K562 (cell line): ENCODE measurements at regions not wholly inside any gene's neighbourhood (a gene's known extent, or its start where the extent isn't known, plus 50 kb on each side); places are given as distances from the start of the nearest gene placed in this dataset.

Experiments used
- ATAC-seq: fragments of 200-7000 bp; cut with Tn5 transposase; 3 replicates; pipeline ENCODE4 v1.9.1; 2020; ENCODE audit warnings: moderate library complexity
- BruUV-seq: library from RNA; stranded (reverse); fragments of 400-500 nt; replicated peaks from 2 replicates; lab custom pipeline; 2021; lab: Mats Ljungman, UMichigan
- CTCF ChIA-PET: fragments of 300-600 bp; formaldehyde crosslinking; extraction: SDS; loops from one replicate; lab custom pipeline; 2021; ENCODE audit warnings: low intra/inter-chr PET ratio; lab: Yijun Ruan, JAX
- POLR2A ChIA-PET: fragments of 300-600, 350-650 bp; sonication (Branson Sonifier 250); formaldehyde crosslinking; extraction: SDS; loops from one replicate; lab custom pipeline; 2021; ENCODE audit warnings: antibody characterized with exemption, inconsistent platforms; lab: Yijun Ruan, JAX
- DNase-seq, 4 experiments: peaks; one replicate each; pipeline versions ENCODE4 v3.0.0 to v3.0.0-alpha.2; 2011 to 2018; ENCODE audit warnings: low spot score in 3 of 4, mixed read lengths in 3 of 4; ENCODE audit errors: extremely low read depth in 1 of 4
- FAIRE-seq: peaks from 2 replicates; lab custom pipeline; 2011; peaks lifted over from hg19 to GRCh38; lab: Jason Lieb, UNC
- H2AFZ ChIP-seq: 2 replicates; pipeline ENCODE4 v1.6.0; 2011; ENCODE audit warnings: low read depth, low read length, control low read depth, inconsistent platforms
- H3K27ac ChIP-seq: fragments of 200-600 bp; 3 replicates; pipeline ENCODE4 v1.8.0; 2011; ENCODE audit warnings: low read depth, mild to moderate bottlenecking, control low read depth, inconsistent platforms, low read length, moderate library complexity, mixed read lengths; ENCODE audit errors: extremely low read depth
- H3K27me3 ChIP-seq, 2 experiments: fragments of 300-600 bp in 1 of 2; 2 replicates in 1 of 2; 3 replicates in 1 of 2; pipeline versions ENCODE4 v1.6.0 to v1.8.0; 2011; ENCODE audit warnings: inconsistent platforms in 2 of 2, low read length in 2 of 2, mild to moderate bottlenecking in 1 of 2, mixed read lengths in 1 of 2, moderate library complexity in 1 of 2; ENCODE audit not compliant: control insufficient read depth in 2 of 2, insufficient read depth in 2 of 2
- H3K36me3 ChIP-seq: fragments of 300-600 bp; 3 replicates; pipeline ENCODE4 v1.8.0; 2011; ENCODE audit warnings: mild to moderate bottlenecking, low read length, inconsistent platforms; ENCODE audit not compliant: control insufficient read depth, insufficient read depth
- H3K4me1 ChIP-seq, 2 experiments: fragments of 200-600 bp in 1 of 2; replicated peaks in 1 of 2; 2 replicates in 1 of 2; 3 replicates in 1 of 2; pipeline versions ENCODE4 v1.5.1 to v1.8.0; 2011; ENCODE audit warnings: inconsistent platforms in 2 of 2, low read length in 2 of 2, mild to moderate bottlenecking in 1 of 2, mixed read lengths in 1 of 2, moderate library complexity in 1 of 2; ENCODE audit not compliant: control insufficient read depth in 2 of 2, insufficient read depth in 2 of 2
- H3K4me2 ChIP-seq: 2 replicates; pipeline ENCODE4 v1.6.1; 2011; ENCODE audit warnings: low read length, control low read depth, inconsistent platforms, mixed read lengths; ENCODE audit not compliant: insufficient read depth
- H3K4me3 ChIP-seq: fragments of 200-600 bp; sonication (generic), shearing (Covaris generic); 2 replicates; pipeline ENCODE4 v1.5.1; 2016; ENCODE audit warnings: control low read depth, inconsistent platforms
- H3K79me2 ChIP-seq: fragments of 200-600 bp; 3 replicates; pipeline ENCODE4 v1.8.0; 2011; ENCODE audit warnings: low read length, inconsistent platforms; ENCODE audit not compliant: control insufficient read depth, insufficient read depth
- H3K9ac ChIP-seq, 2 experiments: 2 replicates each; pipeline versions ENCODE4 v1.6.0 to v1.6.1; 2011; ENCODE audit warnings: low read depth in 2 of 2, low read length in 2 of 2, control low read depth in 1 of 2, inconsistent platforms in 1 of 2, mild to moderate bottlenecking in 1 of 2, mixed read lengths in 1 of 2; ENCODE audit not compliant: insufficient read depth in 1 of 2
- H3K9me1 ChIP-seq: one replicate; pipeline ENCODE4 v1.6.0; 2011; ENCODE audit warnings: inconsistent platforms, mild to moderate bottlenecking, low read length, moderate library complexity; ENCODE audit not compliant: control insufficient read depth, insufficient read depth
- H3K9me3 ChIP-seq: replicated peaks from 2 replicates; pipeline ENCODE4 v1.5.1; 2011; ENCODE audit warnings: low read depth, low read length, inconsistent platforms; ENCODE audit not compliant: control insufficient read depth, insufficient read depth
- H4K20me1 ChIP-seq: replicated peaks from 2 replicates; pipeline ENCODE4 v1.6.1; 2011; ENCODE audit warnings: low read length, inconsistent platforms, mixed read lengths; ENCODE audit not compliant: control insufficient read depth, insufficient read depth
- IRF2 ChIP-seq: sonication (generic); formaldehyde crosslinking; IDR thresholded peaks from 2 replicates; pipeline ENCODE4 v1.8.1; 2022; ENCODE audit warnings: mild to moderate bottlenecking, missing genetic modification reagents
- KHSRP ChIP-seq: fragments of 450-650 bp; IDR thresholded peaks from 2 replicates; pipeline ENCODE4 v1.6.1; 2017
- MYNN ChIP-seq, 2 experiments: sonication (generic); formaldehyde crosslinking in 1 of 2; IDR thresholded peaks; 2 replicates each; pipeline versions ENCODE4 v1.5.0 to v1.6.1; 2016 to 2020; ENCODE audit warnings: antibody characterized with exemption in 1 of 2, missing genetic modification reagents in 1 of 2
- OTX1 ChIP-seq: fragments of 450-650 bp; formaldehyde crosslinking; IDR thresholded peaks from 2 replicates; pipeline ENCODE4 v1.4.0; 2022; ENCODE audit warnings: mild to moderate bottlenecking
- SREBF1 ChIP-seq: fragments of 150-350 bp; IDR thresholded peaks from 2 replicates; pipeline ENCODE4 v1.6.1; 2014; ENCODE audit warnings: antibody characterized with exemption, low read depth, low read length, borderline replicate concordance
- XRCC3 ChIP-seq: fragments of 450-650 bp; IDR thresholded peaks from 2 replicates; pipeline ENCODE4 v1.6.1; 2017; ENCODE audit warnings: mild to moderate bottlenecking, moderate library complexity
- ZNF217 ChIP-seq: sonication (generic); formaldehyde crosslinking; IDR thresholded peaks from 2 replicates; pipeline ENCODE4 v1.8.0; 2022; ENCODE audit warnings: mild to moderate bottlenecking, missing genetic modification reagents
- ZNF75A ChIP-seq: fragments of 450-650 bp; formaldehyde crosslinking; IDR thresholded peaks from 2 replicates; pipeline ENCODE4 v1.4.0; 2020; ENCODE audit warnings: mild to moderate bottlenecking
- WGBS: fragments of 100-300 bp; shearing (Covaris generic); methylation state at CpG from one replicate; pipeline ENCODE4 v1.1.6; 2016; ENCODE audit warnings: low coverage, mixed read lengths; ENCODE audit not compliant: insufficient coverage; ENCODE audit errors: missing lambda C conversion rate; 5-methylcytosine and 5-hydroxymethylcytosine counted together
- in situ Hi-C: fragments of 300-500 bp; cut with MboI; formaldehyde crosslinking; loops from 4 replicates; pipeline ENCODE4 v1.15.0; 2018; ENCODE audit warnings: inconsistent platforms, mixed read lengths
- intact Hi-C: fragments of 100-400 bp; cut with micrococcal nuclease; formaldehyde crosslinking; loops from 2 replicates; pipeline ENCODE4 v1.14.2; 2022
- TF ChIP-seq, protein P1 (sequence below): fragments of 450-650 bp; formaldehyde crosslinking; IDR thresholded peaks from 2 replicates; pipeline ENCODE4 v1.4.0; 2020; ENCODE audit warnings: mild to moderate bottlenecking, moderate library complexity

DNA sequence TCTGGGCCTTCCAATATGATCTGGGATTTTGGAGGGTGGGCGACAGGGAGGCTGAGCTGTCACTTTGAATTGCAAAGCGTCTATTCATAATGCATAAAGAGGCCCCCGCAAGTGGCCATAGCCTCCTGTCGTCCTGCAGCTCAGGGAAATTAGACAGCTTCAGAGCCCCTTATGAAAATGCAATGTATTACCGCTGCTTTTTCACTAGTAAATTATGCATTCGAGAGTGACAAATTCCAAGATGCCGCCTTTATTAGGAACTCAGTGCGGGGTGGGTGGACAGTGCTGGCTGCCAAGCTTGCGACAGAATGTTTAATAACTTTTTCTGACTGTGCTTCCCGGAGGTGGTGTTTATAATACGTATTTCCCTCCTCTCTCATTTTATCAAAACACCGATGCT is 168.5 kb downstream of the DHX35 start:
- ChIA-PET CTCF (no interaction called here), POLR2A (interaction anchor here (0.6 to 1.1 kb wide), 2 partner anchors 11 to 60 kb away, joined by 3 to 4 read pairs; no protein-coding TSS in a partner anchor)
- H3K36me3 ChIP-seq = no peaks in the 10 kb centered on the region
- in situ Hi-C loops (no loop called here), intact Hi-C loops (no loop called here)
- DNase-seq (no peak), ATAC-seq (no peak), FAIRE-seq (no peak)
- H3K9ac ChIP-seq = no peak overlapping the region
- no TSS peak for BruUV-seq
- H3K4me1 ChIP-seq = no peaks in the 10 kb centered on the region
- no peaks in the 10 kb centered on the region for H3K79me2 ChIP-seq
- no peaks in the 10 kb centered on the region; the same call in 1 of the 2 replicates for H4K20me1 ChIP-seq
- no peaks in the 10 kb centered on the region for H3K9me1 ChIP-seq
- H3K4me3 ChIP-seq = no peak overlapping the region
- H3K27ac ChIP-seq = no peak overlapping the region
- H3K9me3 ChIP-seq = no peaks in the 10 kb centered on the region
- H3K27me3 ChIP-seq = no peaks in the 10 kb centered on the region; a peak in 1 of 5 replicates
- WGBS = under 1% methylated on average over 12 of the region's 12 CpGs
- TF ChIP-seq IRF2 (CRISPR knock-in tag) = no peak
- TF ChIP-seq KHSRP = no peak
- no peak for TF ChIP-seq MYNN (IDR thresholded peaks at IDR 0.05)
- no peak for TF ChIP-seq MYNN (CRISPR knock-in tag; IDR thresholded peaks at IDR 0.05)
- TF ChIP-seq SREBF1 = no peak
- no peak for TF ChIP-seq ZNF75A (CRISPR knock-in tag)
- TF ChIP-seq ZNF217 (CRISPR knock-in tag) = no peak
- TF ChIP-seq, protein P1, sequence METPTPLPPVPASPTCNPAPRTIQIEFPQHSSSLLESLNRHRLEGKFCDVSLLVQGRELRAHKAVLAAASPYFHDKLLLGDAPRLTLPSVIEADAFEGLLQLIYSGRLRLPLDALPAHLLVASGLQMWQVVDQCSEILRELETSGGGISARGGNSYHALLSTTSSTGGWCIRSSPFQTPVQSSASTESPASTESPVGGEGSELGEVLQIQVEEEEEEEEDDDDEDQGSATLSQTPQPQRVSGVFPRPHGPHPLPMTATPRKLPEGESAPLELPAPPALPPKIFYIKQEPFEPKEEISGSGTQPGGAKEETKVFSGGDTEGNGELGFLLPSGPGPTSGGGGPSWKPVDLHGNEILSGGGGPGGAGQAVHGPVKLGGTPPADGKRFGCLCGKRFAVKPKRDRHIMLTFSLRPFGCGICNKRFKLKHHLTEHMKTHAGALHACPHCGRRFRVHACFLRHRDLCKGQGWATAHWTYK (CRISPR knock-in tag) = no peak
- TF ChIP-seq OTX1 (CRISPR knock-in tag) = no peak
- no peak for TF ChIP-seq XRCC3
- H2AFZ ChIP-seq = no peak overlapping the region
- no peak overlapping the region for H3K4me2 ChIP-seq
